GM23338 (cell line): ENCODE measurements at regions not wholly inside any gene's neighbourhood (a gene's known extent, or its start where the extent isn't known, plus 50 kb on each side); places are given as distances from the start of the nearest gene placed in this dataset.

Source experiments
- CREB1 ChIP-seq: fragments of 250-450 bp; sonication (Bioruptor Pico); IDR thresholded peaks from 2 replicates; pipeline ENCODE4 v1.5.0; 2020; ENCODE audit warnings: low read depth, mild to moderate bottlenecking, moderate library complexity
- EZH2 ChIP-seq: fragments of 200-600 bp; sonication (generic); IDR thresholded peaks from one replicate; pipeline ENCODE4 v1.8.0; 2017; ENCODE audit warnings: antibody characterized with exemption, mild to moderate bottlenecking, low read depth; ENCODE audit not compliant: unreplicated experiment
- EZH2phosphoT487 ChIP-seq: fragments of 200-600 bp; sonication (generic); IDR thresholded peaks from one replicate; pipeline ENCODE4 v1.8.1; 2018; ENCODE audit warnings: antibody characterized with exemption; ENCODE audit not compliant: unreplicated experiment
- JUNB ChIP-seq: IDR thresholded peaks from one replicate; pipeline ENCODE4 v1.6.1; 2016; ENCODE audit warnings: antibody characterized with exemption; ENCODE audit not compliant: unreplicated experiment
- NANOG ChIP-seq: IDR thresholded peaks from 2 replicates; pipeline ENCODE4 v1.6.1; 2016; ENCODE audit warnings: antibody characterized with exemption, borderline replicate concordance
- POLR2AphosphoS5 ChIP-seq: IDR thresholded peaks from 2 replicates; pipeline ENCODE4 v1.6.1; 2016; ENCODE audit warnings: antibody characterized with exemption, low read depth
- STAT1 ChIP-seq: IDR thresholded peaks from one replicate; pipeline ENCODE4 v1.6.1; 2016; ENCODE audit warnings: antibody characterized with exemption; ENCODE audit not compliant: unreplicated experiment
- ZNF114 ChIP-seq: fragments of 250-450 bp; sonication (Bioruptor Pico); IDR thresholded peaks from 2 replicates; pipeline ENCODE4 v1.5.0; 2020; ENCODE audit warnings: mild to moderate bottlenecking, moderate library complexity
- ZNF331 ChIP-seq: fragments of 250-450 bp; sonication (Bioruptor Pico); IDR thresholded peaks from 2 replicates; pipeline ENCODE4 v1.5.0; 2020; ENCODE audit warnings: low read depth, mild to moderate bottlenecking, moderate library complexity
- TF ChIP-seq, protein P1 (sequence below), 2 experiments: fragments of 200-600 bp in 1 of 2; sonication (generic) in 1 of 2; conservative IDR thresholded peaks; 2 replicates each; pipeline versions ENCODE4 v1.5.1 to v1.6.1; 2016 to 2017; ENCODE audit warnings: antibody characterized with exemption in 2 of 2, low read depth in 2 of 2, mild to moderate bottlenecking in 2 of 2, moderate library complexity in 1 of 2
- TF ChIP-seq, protein P2 (sequence below): IDR thresholded peaks from one replicate; pipeline ENCODE4 v1.6.1; 2018; ENCODE audit warnings: antibody characterized with exemption; ENCODE audit not compliant: unreplicated experiment
- TF ChIP-seq, protein P3 (sequence below): IDR thresholded peaks from 2 replicates; pipeline ENCODE4 v1.6.1; 2016; ENCODE audit warnings: antibody characterized with exemption
- TF ChIP-seq, protein P4 (sequence below): fragments of 250-450 bp; sonication (Bioruptor Pico); IDR thresholded peaks from 2 replicates; pipeline ENCODE4 v1.5.0; 2020; ENCODE audit warnings: mild to moderate bottlenecking, moderate library complexity

DNA sequence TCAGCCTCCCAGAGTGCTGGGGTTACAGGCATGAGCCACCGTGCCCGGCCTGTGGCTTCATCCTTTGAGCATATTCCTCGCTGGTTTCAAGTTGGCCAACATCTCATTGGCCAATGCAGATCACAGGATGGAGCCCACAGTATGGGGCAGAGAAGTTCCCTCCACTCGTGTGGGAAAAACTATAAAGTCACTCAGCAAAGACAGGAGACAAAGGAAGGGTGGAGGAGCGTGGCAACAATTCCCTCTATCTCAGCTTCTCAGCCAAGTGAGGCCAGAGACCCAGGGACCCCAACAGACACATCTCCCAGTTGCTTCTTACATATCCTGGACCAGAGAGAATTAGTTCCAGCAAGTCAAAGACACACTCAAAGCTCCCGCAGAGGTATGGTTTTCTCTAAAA lies 184.6 kb upstream of the SOX1 start:
- TF ChIP-seq CREB1 (CRISPR knock-in tag) (no peak), JUNB (no peak), POLR2AphosphoS5 (no peak), EZH2 (no peak), ZNF331 (CRISPR knock-in tag) (no peak), EZH2phosphoT487 (no peak), NANOG (no peak), ZNF114 (CRISPR knock-in tag) (no peak), STAT1 (no peak)
- TF ChIP-seq, protein P1, sequence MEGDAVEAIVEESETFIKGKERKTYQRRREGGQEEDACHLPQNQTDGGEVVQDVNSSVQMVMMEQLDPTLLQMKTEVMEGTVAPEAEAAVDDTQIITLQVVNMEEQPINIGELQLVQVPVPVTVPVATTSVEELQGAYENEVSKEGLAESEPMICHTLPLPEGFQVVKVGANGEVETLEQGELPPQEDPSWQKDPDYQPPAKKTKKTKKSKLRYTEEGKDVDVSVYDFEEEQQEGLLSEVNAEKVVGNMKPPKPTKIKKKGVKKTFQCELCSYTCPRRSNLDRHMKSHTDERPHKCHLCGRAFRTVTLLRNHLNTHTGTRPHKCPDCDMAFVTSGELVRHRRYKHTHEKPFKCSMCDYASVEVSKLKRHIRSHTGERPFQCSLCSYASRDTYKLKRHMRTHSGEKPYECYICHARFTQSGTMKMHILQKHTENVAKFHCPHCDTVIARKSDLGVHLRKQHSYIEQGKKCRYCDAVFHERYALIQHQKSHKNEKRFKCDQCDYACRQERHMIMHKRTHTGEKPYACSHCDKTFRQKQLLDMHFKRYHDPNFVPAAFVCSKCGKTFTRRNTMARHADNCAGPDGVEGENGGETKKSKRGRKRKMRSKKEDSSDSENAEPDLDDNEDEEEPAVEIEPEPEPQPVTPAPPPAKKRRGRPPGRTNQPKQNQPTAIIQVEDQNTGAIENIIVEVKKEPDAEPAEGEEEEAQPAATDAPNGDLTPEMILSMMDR (conservative IDR thresholded peaks at IDR 0.05; ENCODE audit: low read depth in 2 of 2), result no peak
- TF ChIP-seq, protein P2, sequence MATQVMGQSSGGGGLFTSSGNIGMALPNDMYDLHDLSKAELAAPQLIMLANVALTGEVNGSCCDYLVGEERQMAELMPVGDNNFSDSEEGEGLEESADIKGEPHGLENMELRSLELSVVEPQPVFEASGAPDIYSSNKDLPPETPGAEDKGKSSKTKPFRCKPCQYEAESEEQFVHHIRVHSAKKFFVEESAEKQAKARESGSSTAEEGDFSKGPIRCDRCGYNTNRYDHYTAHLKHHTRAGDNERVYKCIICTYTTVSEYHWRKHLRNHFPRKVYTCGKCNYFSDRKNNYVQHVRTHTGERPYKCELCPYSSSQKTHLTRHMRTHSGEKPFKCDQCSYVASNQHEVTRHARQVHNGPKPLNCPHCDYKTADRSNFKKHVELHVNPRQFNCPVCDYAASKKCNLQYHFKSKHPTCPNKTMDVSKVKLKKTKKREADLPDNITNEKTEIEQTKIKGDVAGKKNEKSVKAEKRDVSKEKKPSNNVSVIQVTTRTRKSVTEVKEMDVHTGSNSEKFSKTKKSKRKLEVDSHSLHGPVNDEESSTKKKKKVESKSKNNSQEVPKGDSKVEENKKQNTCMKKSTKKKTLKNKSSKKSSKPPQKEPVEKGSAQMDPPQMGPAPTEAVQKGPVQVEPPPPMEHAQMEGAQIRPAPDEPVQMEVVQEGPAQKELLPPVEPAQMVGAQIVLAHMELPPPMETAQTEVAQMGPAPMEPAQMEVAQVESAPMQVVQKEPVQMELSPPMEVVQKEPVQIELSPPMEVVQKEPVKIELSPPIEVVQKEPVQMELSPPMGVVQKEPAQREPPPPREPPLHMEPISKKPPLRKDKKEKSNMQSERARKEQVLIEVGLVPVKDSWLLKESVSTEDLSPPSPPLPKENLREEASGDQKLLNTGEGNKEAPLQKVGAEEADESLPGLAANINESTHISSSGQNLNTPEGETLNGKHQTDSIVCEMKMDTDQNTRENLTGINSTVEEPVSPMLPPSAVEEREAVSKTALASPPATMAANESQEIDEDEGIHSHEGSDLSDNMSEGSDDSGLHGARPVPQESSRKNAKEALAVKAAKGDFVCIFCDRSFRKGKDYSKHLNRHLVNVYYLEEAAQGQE, result no peak
- TF ChIP-seq, protein P3, sequence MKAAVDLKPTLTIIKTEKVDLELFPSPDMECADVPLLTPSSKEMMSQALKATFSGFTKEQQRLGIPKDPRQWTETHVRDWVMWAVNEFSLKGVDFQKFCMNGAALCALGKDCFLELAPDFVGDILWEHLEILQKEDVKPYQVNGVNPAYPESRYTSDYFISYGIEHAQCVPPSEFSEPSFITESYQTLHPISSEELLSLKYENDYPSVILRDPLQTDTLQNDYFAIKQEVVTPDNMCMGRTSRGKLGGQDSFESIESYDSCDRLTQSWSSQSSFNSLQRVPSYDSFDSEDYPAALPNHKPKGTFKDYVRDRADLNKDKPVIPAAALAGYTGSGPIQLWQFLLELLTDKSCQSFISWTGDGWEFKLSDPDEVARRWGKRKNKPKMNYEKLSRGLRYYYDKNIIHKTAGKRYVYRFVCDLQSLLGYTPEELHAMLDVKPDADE, result no peak
- TF ChIP-seq, protein P4, sequence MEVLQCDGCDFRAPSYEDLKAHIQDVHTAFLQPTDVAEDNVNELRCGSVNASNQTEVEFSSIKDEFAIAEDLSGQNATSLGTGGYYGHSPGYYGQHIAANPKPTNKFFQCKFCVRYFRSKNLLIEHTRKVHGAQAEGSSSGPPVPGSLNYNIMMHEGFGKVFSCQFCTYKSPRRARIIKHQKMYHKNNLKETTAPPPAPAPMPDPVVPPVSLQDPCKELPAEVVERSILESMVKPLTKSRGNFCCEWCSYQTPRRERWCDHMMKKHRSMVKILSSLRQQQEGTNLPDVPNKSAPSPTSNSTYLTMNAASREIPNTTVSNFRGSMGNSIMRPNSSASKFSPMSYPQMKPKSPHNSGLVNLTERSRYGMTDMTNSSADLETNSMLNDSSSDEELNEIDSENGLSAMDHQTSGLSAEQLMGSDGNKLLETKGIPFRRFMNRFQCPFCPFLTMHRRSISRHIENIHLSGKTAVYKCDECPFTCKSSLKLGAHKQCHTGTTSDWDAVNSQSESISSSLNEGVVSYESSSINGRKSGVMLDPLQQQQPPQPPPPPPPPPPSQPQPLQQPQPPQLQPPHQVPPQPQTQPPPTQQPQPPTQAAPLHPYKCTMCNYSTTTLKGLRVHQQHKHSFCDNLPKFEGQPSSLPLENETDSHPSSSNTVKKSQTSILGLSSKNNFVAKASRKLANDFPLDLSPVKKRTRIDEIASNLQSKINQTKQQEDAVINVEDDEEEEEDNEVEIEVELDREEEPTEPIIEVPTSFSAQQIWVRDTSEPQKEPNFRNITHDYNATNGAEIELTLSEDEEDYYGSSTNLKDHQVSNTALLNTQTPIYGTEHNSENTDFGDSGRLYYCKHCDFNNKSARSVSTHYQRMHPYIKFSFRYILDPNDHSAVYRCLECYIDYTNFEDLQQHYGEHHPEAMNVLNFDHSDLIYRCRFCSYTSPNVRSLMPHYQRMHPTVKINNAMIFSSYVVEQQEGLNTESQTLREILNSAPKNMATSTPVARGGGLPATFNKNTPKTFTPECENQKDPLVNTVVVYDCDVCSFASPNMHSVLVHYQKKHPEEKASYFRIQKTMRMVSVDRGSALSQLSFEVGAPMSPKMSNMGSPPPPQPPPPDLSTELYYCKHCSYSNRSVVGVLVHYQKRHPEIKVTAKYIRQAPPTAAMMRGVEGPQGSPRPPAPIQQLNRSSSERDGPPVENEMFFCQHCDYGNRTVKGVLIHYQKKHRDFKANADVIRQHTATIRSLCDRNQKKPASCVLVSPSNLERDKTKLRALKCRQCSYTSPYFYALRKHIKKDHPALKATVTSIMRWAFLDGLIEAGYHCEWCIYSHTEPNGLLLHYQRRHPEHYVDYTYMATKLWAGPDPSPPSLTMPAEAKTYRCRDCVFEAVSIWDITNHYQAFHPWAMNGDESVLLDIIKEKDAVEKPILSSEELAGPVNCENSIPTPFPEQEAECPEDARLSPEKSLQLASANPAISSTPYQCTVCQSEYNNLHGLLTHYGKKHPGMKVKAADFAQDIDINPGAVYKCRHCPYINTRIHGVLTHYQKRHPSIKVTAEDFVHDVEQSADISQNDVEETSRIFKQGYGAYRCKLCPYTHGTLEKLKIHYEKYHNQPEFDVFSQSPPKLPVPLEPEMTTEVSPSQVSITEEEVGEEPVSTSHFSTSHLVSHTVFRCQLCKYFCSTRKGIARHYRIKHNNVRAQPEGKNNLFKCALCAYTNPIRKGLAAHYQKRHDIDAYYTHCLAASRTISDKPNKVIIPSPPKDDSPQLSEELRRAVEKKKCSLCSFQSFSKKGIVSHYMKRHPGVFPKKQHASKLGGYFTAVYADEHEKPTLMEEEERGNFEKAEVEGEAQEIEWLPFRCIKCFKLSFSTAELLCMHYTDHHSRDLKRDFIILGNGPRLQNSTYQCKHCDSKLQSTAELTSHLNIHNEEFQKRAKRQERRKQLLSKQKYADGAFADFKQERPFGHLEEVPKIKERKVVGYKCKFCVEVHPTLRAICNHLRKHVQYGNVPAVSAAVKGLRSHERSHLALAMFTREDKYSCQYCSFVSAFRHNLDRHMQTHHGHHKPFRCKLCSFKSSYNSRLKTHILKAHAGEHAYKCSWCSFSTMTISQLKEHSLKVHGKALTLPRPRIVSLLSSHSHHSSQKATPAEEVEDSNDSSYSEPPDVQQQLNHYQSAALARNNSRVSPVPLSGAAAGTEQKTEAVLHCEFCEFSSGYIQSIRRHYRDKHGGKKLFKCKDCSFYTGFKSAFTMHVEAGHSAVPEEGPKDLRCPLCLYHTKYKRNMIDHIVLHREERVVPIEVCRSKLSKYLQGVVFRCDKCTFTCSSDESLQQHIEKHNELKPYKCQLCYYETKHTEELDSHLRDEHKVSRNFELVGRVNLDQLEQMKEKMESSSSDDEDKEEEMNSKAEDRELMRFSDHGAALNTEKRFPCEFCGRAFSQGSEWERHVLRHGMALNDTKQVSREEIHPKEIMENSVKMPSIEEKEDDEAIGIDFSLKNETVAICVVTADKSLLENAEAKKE (CRISPR knock-in tag), result no peak
